Tibial nerve (tissue), 4 donors: ENCODE measurements at regions not wholly inside any gene's neighbourhood (a gene's known extent, or its start where the extent isn't known, plus 50 kb on each side); places are given as distances from the start of the nearest gene placed in this dataset.

Source experiments
- CTCF ChIP-seq, 5 experiments: fragments of 200-600 bp in 3 of 5; fragments of 450-650 bp in 2 of 5; sonication (generic) in 3 of 5; IDR thresholded peaks; one replicate each; pipeline ENCODE4 v1.5.1; 2016 to 2019; ENCODE audit warnings: antibody characterized with exemption in 5 of 5, mild to moderate bottlenecking in 3 of 5, moderate library complexity in 2 of 5
- EP300 ChIP-seq, 2 donors: sonication (generic); formaldehyde crosslinking; IDR thresholded peaks; one replicate each; pipeline ENCODE4 v1.6.1; 2017; ENCODE audit warnings: antibody characterized with exemption in 2 of 2, mild to moderate bottlenecking in 1 of 2
- POLR2A ChIP-seq, 2 donors: fragments of 450-650 bp; IDR thresholded peaks; one replicate each; pipeline ENCODE4 v1.6.1; 2017; ENCODE audit warnings: antibody characterized with exemption in 2 of 2, mild to moderate bottlenecking in 2 of 2, moderate library complexity in 2 of 2

- TF ChIP-seq POLR2A (IDR thresholded peaks at IDR 0.05): no peak
- no peak for TF ChIP-seq CTCF (IDR thresholded peaks at IDR 0.05)
- TF ChIP-seq EP300 (IDR thresholded peaks at IDR 0.05): no peak
These were observed 314.1 kb downstream of the CYRIA start for GRCh38 chr2:16351541-16351940.
